NT2/D1 (cell line): ENCODE measurements at regions not wholly inside any gene's neighbourhood (a gene's known extent, or its start where the extent isn't known, plus 50 kb on each side); places are given as distances from the start of the nearest gene placed in this dataset.

Experiments
- YY1 ChIP-seq: IDR thresholded peaks from 2 replicates; pipeline ENCODE4 v1.6.1; 2011; ENCODE audit not compliant: insufficient read length, insufficient read depth
- ZNF274 ChIP-seq: IDR thresholded peaks from 2 replicates; pipeline ENCODE4 v1.6.1; 2011; ENCODE audit warnings: mild to moderate bottlenecking, low read depth, low read length

- no peak for TF ChIP-seq YY1
- TF ChIP-seq ZNF274, result no peak
Observed at GRCh38 chr11:92848578-92848977, 120.9 kb upstream of the MTNR1B start.
